PFSK-1 (cell line): ENCODE measurements at regions not wholly inside any gene's neighbourhood (a gene's known extent, or its start where the extent isn't known, plus 50 kb on each side); places are given as distances from the start of the nearest gene placed in this dataset.

Experiments
- FOXP2 ChIP-seq: optimal IDR thresholded peaks from 2 replicates; pipeline ENCODE3; 2011; ENCODE audit warnings: borderline replicate concordance, control low read depth, inconsistent platforms; ENCODE audit not compliant: insufficient read depth; ENCODE audit errors: extremely low read length, extremely low read depth
- POLR2AphosphoS5 ChIP-seq: IDR thresholded peaks from 2 replicates; pipeline ENCODE4 v1.6.1; 2012; ENCODE audit warnings: low read depth, mild to moderate bottlenecking, control low read depth, low read length, moderate library complexity
- REST ChIP-seq, 2 experiments: IDR thresholded peaks; 2 replicates each; pipeline versions ENCODE4 v1.6.1 to v1.8.0; 2011 to 2012; ENCODE audit warnings: low read depth in 2 of 2, low read length in 2 of 2, control low read depth in 1 of 2, inconsistent platforms in 1 of 2, mild to moderate bottlenecking in 1 of 2, moderate library complexity in 1 of 2; ENCODE audit not compliant: insufficient read depth in 1 of 2
- SIN3A ChIP-seq: IDR thresholded peaks from 2 replicates; pipeline ENCODE4 v1.6.1; 2012; ENCODE audit warnings: mild to moderate bottlenecking, low read length, moderate library complexity, borderline replicate concordance; ENCODE audit not compliant: insufficient read depth
- TAF1 ChIP-seq: IDR thresholded peaks from 2 replicates; pipeline ENCODE4 v1.6.1; 2012; ENCODE audit warnings: low read length, control low read depth, borderline replicate concordance; ENCODE audit not compliant: insufficient read depth

- TF ChIP-seq SIN3A (no peak), FOXP2 (no peak)
Observed at GRCh38 chr6:168835991-168836390, 395.0 kb downstream of the SMOC2 start.

GRCh38 chr6:168834801-168835200, 393.8 kb downstream of the SMOC2 start:
- TF ChIP-seq TAF1 = no peak
- no peak for TF ChIP-seq FOXP2
- TF ChIP-seq REST (IDR thresholded peaks at IDR 0.05; ENCODE audit: insufficient read depth in 1 of 2, low read depth in 2 of 2, low read length in 2 of 2) = no peak
- no peak for TF ChIP-seq POLR2AphosphoS5
- TF ChIP-seq SIN3A = no peak

- no peak for TF ChIP-seq POLR2AphosphoS5
- TF ChIP-seq SIN3A = no peak
- no peak for TF ChIP-seq FOXP2
- no peak for TF ChIP-seq REST (IDR thresholded peaks at IDR 0.05; ENCODE audit: insufficient read depth in 1 of 2, low read depth in 2 of 2, low read length in 2 of 2)
- no peak for TF ChIP-seq TAF1
Observed at GRCh38 chr6:168834042-168834587, 393.1 kb downstream of the SMOC2 start.

- TF ChIP-seq TAF1 (no peak), FOXP2 (no peak), POLR2AphosphoS5 (no peak), SIN3A (no peak), REST (IDR thresholded peaks at IDR 0.05; ENCODE audit: insufficient read depth in 1 of 2, low read depth in 2 of 2, low read length in 2 of 2) (no peak)
Observed at GRCh38 chr6:168828800-168829199, 387.8 kb downstream of the SMOC2 start.

GRCh38 chr6:168828035-168828434, 387.1 kb downstream of the SMOC2 start:
- no peak for TF ChIP-seq SIN3A
- no peak for TF ChIP-seq REST (IDR thresholded peaks at IDR 0.05; ENCODE audit: insufficient read depth in 1 of 2, low read depth in 2 of 2, low read length in 2 of 2)
- no peak for TF ChIP-seq FOXP2
- no peak for TF ChIP-seq TAF1
- TF ChIP-seq POLR2AphosphoS5 = no peak
